Progenitor cell of endocrine pancreas (in vitro differentiated cells): ENCODE measurements at regions not wholly inside any gene's neighbourhood (a gene's known extent, or its start where the extent isn't known, plus 50 kb on each side); places are given as distances from the start of the nearest gene placed in this dataset.

Source experiments
- DNase-seq: peaks from one replicate; pipeline ENCODE4 v3.0.0; 2021; ENCODE audit warnings: low spot score; ENCODE audit not compliant: unreplicated experiment
- H3K27ac Mint-ChIP-seq: 2 replicates; pipeline ENCODE4 v1.8.0; 2021; ENCODE audit warnings: mild to moderate bottlenecking, moderate library complexity, mixed read lengths
- H3K27me3 Mint-ChIP-seq: 2 replicates; pipeline ENCODE4 v1.8.0; 2021; ENCODE audit warnings: mixed read lengths
- H3K36me3 Mint-ChIP-seq: 2 replicates; pipeline ENCODE4 v1.8.0; 2022; ENCODE audit warnings: mixed read lengths; ENCODE audit not compliant: insufficient read depth
- H3K4me1 Mint-ChIP-seq: 2 replicates; pipeline ENCODE4 v1.8.0; 2021; ENCODE audit warnings: low read depth, mixed read lengths
- H3K4me3 Mint-ChIP-seq: 2 replicates; pipeline ENCODE4 v1.8.0; 2021; ENCODE audit warnings: low read depth, mild to moderate bottlenecking, moderate library complexity, mixed read lengths
- H3K9me3 Mint-ChIP-seq: 2 replicates; pipeline ENCODE4 v1.8.0; 2021; ENCODE audit warnings: low read depth, mixed read lengths
- TF ChIP-seq, protein P1 (sequence below): fragments of 200-600 bp; sonication (generic); IDR thresholded peaks from one replicate; pipeline ENCODE4 v1.5.0; 2021; ENCODE audit warnings: antibody characterized with exemption, mild to moderate bottlenecking; ENCODE audit not compliant: unreplicated experiment

- TF ChIP-seq, protein P1, sequence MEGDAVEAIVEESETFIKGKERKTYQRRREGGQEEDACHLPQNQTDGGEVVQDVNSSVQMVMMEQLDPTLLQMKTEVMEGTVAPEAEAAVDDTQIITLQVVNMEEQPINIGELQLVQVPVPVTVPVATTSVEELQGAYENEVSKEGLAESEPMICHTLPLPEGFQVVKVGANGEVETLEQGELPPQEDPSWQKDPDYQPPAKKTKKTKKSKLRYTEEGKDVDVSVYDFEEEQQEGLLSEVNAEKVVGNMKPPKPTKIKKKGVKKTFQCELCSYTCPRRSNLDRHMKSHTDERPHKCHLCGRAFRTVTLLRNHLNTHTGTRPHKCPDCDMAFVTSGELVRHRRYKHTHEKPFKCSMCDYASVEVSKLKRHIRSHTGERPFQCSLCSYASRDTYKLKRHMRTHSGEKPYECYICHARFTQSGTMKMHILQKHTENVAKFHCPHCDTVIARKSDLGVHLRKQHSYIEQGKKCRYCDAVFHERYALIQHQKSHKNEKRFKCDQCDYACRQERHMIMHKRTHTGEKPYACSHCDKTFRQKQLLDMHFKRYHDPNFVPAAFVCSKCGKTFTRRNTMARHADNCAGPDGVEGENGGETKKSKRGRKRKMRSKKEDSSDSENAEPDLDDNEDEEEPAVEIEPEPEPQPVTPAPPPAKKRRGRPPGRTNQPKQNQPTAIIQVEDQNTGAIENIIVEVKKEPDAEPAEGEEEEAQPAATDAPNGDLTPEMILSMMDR: no peak
- no peak for DNase-seq
- H3K27me3 Mint-ChIP-seq: no peaks in the 10 kb centered on the region
- no peak overlapping the region for H3K27ac Mint-ChIP-seq
- H3K4me1 Mint-ChIP-seq: no peaks in the 10 kb centered on the region
- no peaks in the 10 kb centered on the region for H3K36me3 Mint-ChIP-seq
- H3K4me3 Mint-ChIP-seq: no peak overlapping the region
- no peaks in the 10 kb centered on the region for H3K9me3 Mint-ChIP-seq
Observed at GRCh38 chr7:18366394-18366793, 129.2 kb upstream of the HDAC9 start.

DNA sequence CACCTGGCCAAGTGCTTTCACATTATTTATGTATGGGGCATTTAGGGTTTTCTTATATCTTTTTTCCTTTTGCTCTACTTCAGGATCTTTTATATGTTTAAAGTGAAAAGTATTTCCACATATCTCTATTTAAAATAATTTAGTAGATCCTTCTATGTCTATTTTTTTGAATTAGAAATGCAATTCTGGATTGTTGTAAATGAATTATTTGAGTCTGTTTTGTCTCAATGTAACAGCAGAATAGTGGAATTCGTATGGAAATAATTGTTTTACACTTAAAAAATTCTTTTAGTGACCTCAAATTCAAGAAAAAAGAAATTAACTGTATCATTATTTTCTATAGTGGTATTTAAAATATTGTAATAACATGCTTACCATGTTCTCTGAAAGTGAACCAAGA is 126.5 kb upstream of the HDAC9 start:
- Mint-ChIP-seq H3K9me3 (no peaks in the 10 kb centered on the region), H3K27ac (no peak overlapping the region), H3K4me3 (no peak overlapping the region), H3K36me3 (no peaks in the 10 kb centered on the region), H3K27me3 (no peaks in the 10 kb centered on the region), H3K4me1 (no peaks in the 10 kb centered on the region)
- DNase-seq: no peak
- TF ChIP-seq, protein P1: no peak

DNA sequence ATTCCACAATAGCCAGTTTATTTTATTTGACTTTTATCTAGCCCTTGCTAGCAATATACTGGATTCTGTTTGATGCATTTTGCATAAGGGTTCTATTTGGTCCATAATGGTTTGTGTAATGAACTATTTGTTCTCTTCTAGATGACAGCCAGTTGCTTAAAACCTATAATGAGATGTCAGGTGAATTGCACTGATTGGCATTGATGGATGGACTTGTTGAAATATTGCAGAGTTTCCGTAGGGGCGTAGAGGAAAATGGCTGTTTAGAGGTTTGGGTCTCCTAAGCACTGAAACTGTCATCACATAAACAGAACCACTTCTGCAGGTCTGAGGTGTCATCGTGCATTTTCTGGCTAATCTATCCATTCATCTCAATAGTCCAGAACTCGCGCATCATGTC is 124.9 kb upstream of the HDAC9 start:
- no peaks in the 10 kb centered on the region for H3K36me3 Mint-ChIP-seq
- no peaks in the 10 kb centered on the region for H3K27me3 Mint-ChIP-seq
- H3K4me1 Mint-ChIP-seq: no peaks in the 10 kb centered on the region
- no peak overlapping the region for H3K27ac Mint-ChIP-seq
- no peaks in the 10 kb centered on the region for H3K9me3 Mint-ChIP-seq
- DNase-seq: no peak
- no peak overlapping the region for H3K4me3 Mint-ChIP-seq
- TF ChIP-seq, protein P1: no peak

GRCh38 chr7:18378989-18379605 is 116.5 kb upstream of the HDAC9 start:
- Mint-ChIP-seq H3K27me3 (no peaks in the 10 kb centered on the region), H3K4me3 (no peak overlapping the region), H3K36me3 (no peaks in the 10 kb centered on the region), H3K4me1 (peaks cover 12% of the 10 kb centered on the region), H3K9me3 (no peaks in the 10 kb centered on the region), H3K27ac (no peak overlapping the region)
- no peak for DNase-seq
- TF ChIP-seq, protein P1: no peak

- TF ChIP-seq, protein P1: no peak
- Mint-ChIP-seq H3K27me3 (no peaks in the 10 kb centered on the region), H3K4me1 (peaks cover 2% of the 10 kb centered on the region), H3K27ac (no peak overlapping the region), H3K4me3 (no peak overlapping the region), H3K9me3 (no peaks in the 10 kb centered on the region), H3K36me3 (no peaks in the 10 kb centered on the region)
- no peak for DNase-seq
Observed at GRCh38 chr7:18384491-18385143, 110.9 kb upstream of the HDAC9 start.
